ENCODE measurements at regions not wholly inside any gene's neighbourhood (a gene's known extent, or its start where the extent isn't known, plus 50 kb on each side); places are given as distances from the start of the nearest gene placed in this dataset.

DNA sequence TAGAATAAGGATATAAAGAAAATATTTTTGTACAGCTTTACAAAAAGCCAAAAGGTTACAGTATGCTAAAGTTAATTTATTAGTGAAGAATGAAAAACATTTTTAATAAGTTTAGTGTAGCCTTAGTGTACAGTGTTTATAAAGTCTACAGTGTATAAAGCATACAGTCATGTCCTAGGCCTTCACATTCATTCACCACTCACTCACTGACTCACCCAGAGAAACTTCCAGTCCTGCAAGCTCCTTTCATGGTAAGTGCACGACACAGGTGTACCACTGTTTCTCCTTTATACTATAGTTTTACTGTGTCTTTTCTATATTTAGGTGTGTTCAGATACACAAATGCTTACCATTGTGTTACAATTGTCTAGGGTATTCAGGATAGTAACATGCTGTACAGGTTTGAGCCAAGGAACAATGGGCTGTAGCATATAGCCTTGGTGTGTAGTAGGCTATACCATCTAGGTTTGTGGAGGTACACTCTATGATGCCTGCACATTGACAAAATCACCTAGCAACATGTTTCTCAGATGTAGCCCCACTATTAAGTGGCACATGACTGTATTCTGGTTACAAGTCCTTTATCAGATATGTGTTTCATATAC, 197.1 kb upstream of the KBTBD8 start:
- in situ Hi-C loops (cut with MboI; ENCODE audit: low pct_unique_long_range_greater_than_20kb, low sequenced_read_pairs, unreplicated experiment) = loop anchor here (25.0 kb wide), 1 partner anchor 389 kb away; no protein-coding TSS in a partner anchor
- TF ChIP-seq CTCF (IDR thresholded peaks at IDR 0.05; ENCODE audit: extremely low read depth, insufficient read depth, missing control alignments) = no peak
- DNase-seq (ENCODE audit: low spot score) = no peak

DNA sequence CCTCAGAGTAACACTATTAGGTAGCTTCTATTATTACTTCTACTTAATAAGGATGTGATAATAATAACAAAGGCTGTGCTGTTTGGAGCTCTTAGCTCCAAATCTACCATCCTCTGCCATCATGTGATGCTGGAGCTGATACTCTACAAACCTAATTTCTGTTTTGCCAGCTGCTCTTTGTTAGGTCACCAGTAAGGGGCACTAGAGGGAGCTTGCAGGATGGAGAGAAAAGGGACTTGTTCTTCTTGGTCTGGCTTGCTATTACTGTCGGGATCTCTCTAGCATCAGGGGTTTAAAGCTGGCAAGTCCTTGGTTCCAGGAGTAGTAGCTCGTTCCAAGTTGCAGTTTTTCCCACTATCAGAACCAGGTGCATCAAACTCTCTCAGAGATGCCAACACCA, 194.9 kb upstream of the KBTBD8 start:
- no peak for TF ChIP-seq CTCF (IDR thresholded peaks at IDR 0.05; ENCODE audit: extremely low read depth, insufficient read depth, missing control alignments)
- in situ Hi-C loops (cut with MboI; ENCODE audit: low pct_unique_long_range_greater_than_20kb, low sequenced_read_pairs, unreplicated experiment) = loop anchor here (25.0 kb wide), 1 partner anchor 391 kb away; no protein-coding TSS in a partner anchor
- no peak for DNase-seq (ENCODE audit: low spot score)

GRCh38 chr3:66803721-66804695, 194.1 kb upstream of the KBTBD8 start:
- no peak for TF ChIP-seq CTCF (IDR thresholded peaks at IDR 0.05; ENCODE audit: extremely low read depth, insufficient read depth, missing control alignments)
- in situ Hi-C loops (cut with MboI; ENCODE audit: low pct_unique_long_range_greater_than_20kb, low sequenced_read_pairs, unreplicated experiment) = loop anchor here (25.0 kb wide), 1 partner anchor 392 kb away; no protein-coding TSS in a partner anchor
- no peak for DNase-seq (ENCODE audit: low spot score)

- in situ Hi-C loops (cut with MboI; ENCODE audit: low pct_unique_long_range_greater_than_20kb, low sequenced_read_pairs, unreplicated experiment) = loop anchor here (25.0 kb wide), 1 partner anchor 397 kb away; no protein-coding TSS in a partner anchor
- no peak for TF ChIP-seq CTCF (IDR thresholded peaks at IDR 0.05; ENCODE audit: extremely low read depth, insufficient read depth, missing control alignments)
- no peak for DNase-seq (ENCODE audit: low spot score)
Measured at GRCh38 chr3:66808891-66809594, 189.1 kb upstream of the KBTBD8 start.

- no peak for TF ChIP-seq CTCF (IDR thresholded peaks at IDR 0.05; ENCODE audit: extremely low read depth, insufficient read depth, missing control alignments)
- no peak for DNase-seq (ENCODE audit: low spot score)
- in situ Hi-C loops (cut with MboI; ENCODE audit: low pct_unique_long_range_greater_than_20kb, low sequenced_read_pairs, unreplicated experiment) = loop anchor here (25.0 kb wide), 1 partner anchor 397 kb away; no protein-coding TSS in a partner anchor
Measured at GRCh38 chr3:66809595-66809958, 188.5 kb upstream of the KBTBD8 start.

DNA sequence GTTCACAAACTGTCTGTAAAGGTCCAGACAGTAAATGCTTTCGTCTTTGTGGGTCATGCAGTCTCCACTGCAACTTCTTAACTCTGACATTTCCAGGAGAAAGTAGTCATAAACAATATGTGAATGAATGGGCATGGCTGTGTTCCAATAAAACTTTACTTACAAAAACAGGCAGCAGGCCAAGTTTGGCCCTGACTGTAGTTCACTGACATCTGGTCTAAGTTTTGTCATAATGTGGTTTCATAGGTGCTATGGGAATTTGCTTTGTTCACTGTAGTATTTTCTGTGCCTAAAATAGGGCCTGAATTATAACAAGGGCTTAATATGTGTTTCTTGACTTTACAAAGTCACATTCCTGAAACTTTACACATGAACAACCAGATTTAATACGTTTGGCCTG, 186.0 kb upstream of the KBTBD8 start:
- TF ChIP-seq CTCF (IDR thresholded peaks at IDR 0.05; ENCODE audit: extremely low read depth, insufficient read depth, missing control alignments) = no peak
- in situ Hi-C loops (cut with MboI; ENCODE audit: low pct_unique_long_range_greater_than_20kb, low sequenced_read_pairs, unreplicated experiment) = loop anchor here (25.0 kb wide), 1 partner anchor 400 kb away; no protein-coding TSS in a partner anchor
- DNase-seq (ENCODE audit: low spot score) = no peak

All from GM13977 (cell line).